ENCODE measurements at regions not wholly inside any gene's neighbourhood (a gene's known extent, or its start where the extent isn't known, plus 50 kb on each side); places are given as distances from the start of the nearest gene placed in this dataset.

GRCh38 chr15:39313881-39314280, 267.0 kb upstream of the THBS1 start:
- no peak for DNase-seq (ENCODE audit: low spot score)

- no peak for DNase-seq (ENCODE audit: low spot score)
These were observed 265.6 kb upstream of the THBS1 start for GRCh38 chr15:39315206-39315850.

DNA sequence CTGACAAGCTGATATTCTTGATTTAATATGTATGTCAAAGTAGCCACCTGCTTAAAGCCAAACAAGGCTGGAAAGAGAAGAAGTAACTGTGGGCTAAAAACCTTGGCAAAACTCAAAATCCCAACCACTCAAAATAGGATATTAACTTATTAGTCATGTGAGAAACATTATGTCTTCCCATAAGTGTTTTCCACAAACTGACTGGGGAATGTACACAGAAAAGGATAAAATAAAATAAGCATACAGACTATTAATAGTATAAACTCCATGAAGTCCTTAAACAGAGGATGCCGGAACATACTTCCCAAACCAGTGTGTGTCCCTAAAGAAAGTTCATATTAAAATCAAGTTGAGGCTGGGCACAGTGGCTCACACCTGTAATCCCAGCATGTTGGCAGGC, 263.7 kb upstream of the THBS1 start:
- DNase-seq (ENCODE audit: low spot score), result no peak

DNA sequence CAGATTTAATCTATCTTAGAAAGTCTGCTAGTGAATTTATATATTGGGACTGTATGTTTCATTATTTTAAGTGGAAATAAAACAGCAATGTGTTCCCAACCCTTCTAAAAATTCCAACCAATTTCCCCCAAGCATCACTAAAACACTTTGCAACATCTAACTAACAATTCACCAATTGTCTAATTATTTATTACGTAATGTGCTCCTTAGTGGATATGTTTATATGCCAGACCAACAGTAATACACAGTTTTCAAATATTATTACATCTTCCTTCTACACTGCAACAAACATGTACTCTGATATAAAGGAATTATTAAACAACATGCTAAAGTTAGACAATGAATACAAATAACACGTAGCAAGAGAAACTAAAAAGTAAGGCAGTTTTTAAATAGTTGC, 262.6 kb upstream of the THBS1 start:
- no peak for DNase-seq (ENCODE audit: low spot score)

- DNase-seq (ENCODE audit: low spot score), result no peak
These were observed 260.5 kb upstream of the THBS1 start for GRCh38 chr15:39320355-39320754.

DNA sequence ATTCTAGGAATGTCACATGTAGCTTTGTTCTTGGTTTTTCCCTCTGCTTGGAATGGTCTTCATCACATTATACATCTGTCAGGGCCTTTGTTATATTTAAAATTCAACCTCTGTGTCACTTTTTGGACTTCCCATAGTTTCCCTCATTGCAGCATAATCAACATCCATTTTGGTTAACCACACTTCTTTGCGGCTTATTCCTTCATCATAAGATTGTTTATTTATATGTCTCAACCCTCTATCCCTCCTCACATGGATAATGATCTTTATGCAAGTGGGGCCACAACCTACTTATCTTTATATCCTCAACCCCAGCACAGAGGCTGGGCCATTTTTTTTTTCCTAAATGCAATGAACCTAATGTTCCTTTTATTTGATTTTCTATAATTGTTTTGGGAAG, 260.0 kb upstream of the THBS1 start:
- DNase-seq (ENCODE audit: low spot score), result no peak

DNA sequence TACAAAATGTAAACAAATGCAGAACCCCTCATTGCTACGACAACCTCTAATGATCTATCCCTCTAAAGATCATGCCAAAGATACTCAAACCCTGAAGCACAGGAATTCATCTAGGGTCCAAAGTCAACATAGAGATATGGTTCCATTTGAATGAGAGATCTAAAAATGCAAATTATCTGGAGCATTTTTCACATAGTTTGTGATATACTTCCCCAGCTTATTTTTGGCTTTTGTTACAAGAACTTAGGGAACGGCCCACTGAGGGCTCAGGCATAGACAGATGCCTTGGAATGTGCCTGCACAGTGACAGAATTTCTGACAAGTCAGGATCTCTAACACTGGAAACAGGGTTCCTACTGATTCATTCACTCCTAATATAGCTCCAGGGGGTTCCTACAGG, 258.9 kb upstream of the THBS1 start:
- no peak for DNase-seq (ENCODE audit: low spot score)

DNA sequence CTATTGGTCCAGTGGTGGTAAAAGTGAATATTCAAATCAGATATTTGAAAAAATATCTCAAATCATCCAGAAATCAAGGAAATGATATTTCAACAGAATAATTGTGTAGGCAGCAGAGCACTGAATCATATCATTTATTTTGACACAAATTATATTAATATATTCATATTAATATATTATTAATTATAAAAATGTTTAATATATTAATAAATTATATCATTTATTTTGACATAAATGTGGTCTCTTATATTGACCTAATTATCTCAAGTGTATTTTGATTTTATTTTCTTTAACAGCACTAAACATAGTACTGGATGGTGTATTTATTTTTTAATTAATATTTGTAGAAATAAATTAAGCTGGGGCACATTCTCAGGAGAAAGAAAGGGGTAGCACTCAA, 257.7 kb upstream of the THBS1 start:
- no peak for DNase-seq (ENCODE audit: low spot score)

DNA sequence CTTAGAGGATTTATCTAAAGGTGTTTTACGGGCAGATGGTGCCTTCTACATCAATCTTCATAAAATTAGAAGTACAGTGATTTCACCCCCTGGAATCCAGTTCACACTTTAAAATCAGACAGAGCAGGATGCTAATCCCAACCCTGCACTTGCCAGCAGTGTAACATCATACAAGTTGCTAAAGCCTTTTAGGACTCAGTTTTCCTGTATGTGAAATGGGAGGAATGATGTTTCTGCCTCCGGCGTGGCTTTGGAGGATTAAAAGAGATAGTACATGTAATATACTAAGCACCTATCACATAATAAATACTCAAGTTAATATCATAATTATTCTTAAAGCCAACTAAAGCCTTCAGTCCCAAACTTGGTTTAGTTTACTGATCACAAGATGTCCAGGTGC, 257.2 kb upstream of the THBS1 start:
- no peak for DNase-seq (ENCODE audit: low spot score)

GRCh38 chr15:39326306-39326975, 254.4 kb upstream of the THBS1 start:
- no peak for DNase-seq (ENCODE audit: low spot score)

DNA sequence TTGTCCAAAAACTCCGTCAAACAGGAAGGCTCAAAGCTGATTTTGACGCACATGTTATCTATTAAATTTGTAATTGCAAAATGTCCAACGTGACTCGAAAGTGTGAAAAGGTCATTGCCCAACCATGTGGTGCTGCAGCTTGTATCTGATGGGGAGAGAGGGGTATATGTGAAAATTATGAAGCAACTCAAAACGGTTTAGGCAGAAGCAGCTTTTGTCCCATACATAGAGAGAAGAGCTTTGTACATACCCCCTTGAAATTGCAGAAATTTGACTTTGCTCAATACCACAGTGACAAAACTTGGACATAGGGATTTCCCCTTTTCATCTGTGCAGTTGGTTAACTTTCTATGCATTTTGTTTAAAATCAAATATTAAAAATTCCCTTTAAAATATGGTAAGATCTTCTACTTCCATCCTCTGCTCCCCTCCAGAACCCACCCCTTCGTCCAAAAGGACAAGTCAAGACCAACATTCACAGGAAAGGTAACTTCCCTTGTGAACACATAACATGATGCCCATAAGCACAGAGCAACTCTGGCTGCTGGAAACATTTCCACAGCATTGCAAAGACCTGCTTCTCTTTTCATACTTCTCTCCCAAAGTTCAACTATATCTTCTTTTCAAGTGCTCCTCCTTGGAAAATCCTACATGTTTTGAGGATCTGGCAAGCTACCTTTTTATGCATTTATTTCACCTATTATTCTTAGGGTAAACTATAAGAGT, 253.7 kb upstream of the THBS1 start:
- no peak for DNase-seq (ENCODE audit: low spot score)

GRCh38 chr15:39330061-39330460, 250.8 kb upstream of the THBS1 start:
- DNase-seq (ENCODE audit: low spot score), result no peak

GRCh38 chr15:39331584-39331983, 249.3 kb upstream of the THBS1 start:
- DNase-seq (ENCODE audit: low spot score), result no peak

GRCh38 chr15:39332846-39333245, 248.0 kb upstream of the THBS1 start:
- no peak for DNase-seq (ENCODE audit: low spot score)

- no peak for DNase-seq (ENCODE audit: low spot score)
These were observed 247.5 kb upstream of the THBS1 start for GRCh38 chr15:39333393-39333792.

- DNase-seq (ENCODE audit: low spot score), result no peak
These were observed 247.0 kb upstream of the THBS1 start for GRCh38 chr15:39333896-39334295.

GRCh38 chr15:39336926-39337325, 244.0 kb upstream of the THBS1 start:
- no peak for DNase-seq (ENCODE audit: low spot score)

- DNase-seq (ENCODE audit: low spot score), result no peak
These were observed 242.6 kb upstream of the THBS1 start for GRCh38 chr15:39338251-39338650.

DNA sequence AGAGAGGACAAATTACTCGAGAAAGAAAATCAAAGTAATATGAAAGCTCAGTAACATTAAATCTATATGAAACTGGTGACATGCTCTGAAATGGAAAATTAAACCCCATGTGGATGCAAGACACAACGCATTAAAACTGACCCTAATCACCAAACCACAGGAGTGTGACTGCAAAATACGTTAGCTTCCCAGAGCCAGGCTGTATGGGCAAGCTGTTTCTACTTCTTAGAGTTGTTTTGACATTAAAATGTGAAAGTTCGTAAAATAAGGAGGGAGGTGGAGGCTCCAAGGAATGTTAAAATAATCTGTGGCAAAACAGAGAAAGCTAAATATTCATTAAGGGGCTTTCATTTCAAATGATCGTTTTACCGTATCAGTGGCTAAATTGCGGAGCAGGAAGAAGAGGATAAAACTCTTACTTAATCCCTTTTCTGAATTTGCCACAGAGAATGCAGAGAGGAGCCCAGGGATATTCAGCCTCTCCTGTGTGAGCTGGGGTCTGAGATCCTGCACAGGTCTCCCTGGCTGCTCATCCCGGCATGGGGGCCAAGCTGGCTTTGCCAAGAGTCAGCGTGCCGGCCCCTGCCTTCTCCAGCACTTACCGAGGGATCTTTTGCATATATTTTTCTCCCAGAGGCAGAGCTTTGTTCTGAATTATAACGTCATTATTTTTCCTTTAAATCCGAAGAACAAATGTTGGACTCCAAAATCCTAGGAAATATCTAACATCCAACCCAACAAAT, 239.8 kb upstream of the THBS1 start:
- DNase-seq (ENCODE audit: low spot score), result no peak

GRCh38 chr15:39344662-39345141, 236.2 kb upstream of the THBS1 start:
- no peak for DNase-seq (ENCODE audit: low spot score)

DNA sequence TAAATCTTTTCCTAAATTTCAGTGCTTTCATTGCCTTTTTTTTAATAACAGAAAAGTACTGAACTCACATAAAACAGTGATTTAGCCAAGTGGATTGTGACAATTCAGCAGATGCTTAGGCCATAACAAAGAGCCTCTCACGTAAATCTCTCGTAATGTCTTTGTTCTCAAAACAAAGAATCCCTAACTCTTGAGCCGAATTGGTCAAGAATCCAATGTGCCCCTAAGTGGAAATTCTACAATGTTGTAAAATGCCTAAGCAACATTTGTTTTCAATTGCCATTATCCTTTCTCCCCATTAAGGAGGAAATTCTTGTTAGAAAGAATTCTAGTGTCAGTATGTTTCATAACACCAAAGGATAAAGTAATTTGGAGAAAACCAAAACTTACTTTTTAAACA, 235.7 kb upstream of the THBS1 start:
- DNase-seq (ENCODE audit: low spot score), result no peak

DNA sequence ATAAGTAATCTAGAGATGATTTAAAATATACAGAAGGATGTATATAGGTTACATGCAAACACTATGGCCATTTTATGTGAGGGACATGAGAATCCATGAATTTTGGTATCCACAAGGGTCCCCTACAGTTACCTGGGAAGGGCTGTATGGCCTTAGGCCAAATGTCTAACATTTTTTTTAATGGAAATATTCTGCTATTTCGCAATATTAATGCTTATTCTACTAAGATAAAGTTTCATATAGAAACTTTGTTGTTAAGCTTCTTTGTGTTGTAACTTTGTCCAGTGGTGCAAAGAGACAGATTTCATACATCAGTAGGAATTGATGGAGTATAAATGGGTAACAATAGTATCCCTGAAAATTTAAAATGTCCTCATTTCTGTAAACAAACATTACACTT, 233.4 kb upstream of the THBS1 start:
- no peak for DNase-seq (ENCODE audit: low spot score)

- DNase-seq (ENCODE audit: low spot score), result no peak
These were observed 230.1 kb upstream of the THBS1 start for GRCh38 chr15:39350785-39351184.

Measured in SW480 (cell line).